HCT116 (cell line): ENCODE measurements at regions not wholly inside any gene's neighbourhood (a gene's known extent, or its start where the extent isn't known, plus 50 kb on each side); places are given as distances from the start of the nearest gene placed in this dataset.

ENCODE experiments used
- ATAC-seq: fragments of 200-7000 bp; cut with Tn5 transposase; 2 replicates; pipeline ENCODE4 v1.9.1; 2020; ENCODE audit warnings: mild to moderate bottlenecking, moderate library complexity
- BruUV-seq: library from RNA; stranded (reverse); fragments of 400-500 nt; replicated peaks from 2 replicates; lab custom pipeline; 2021; lab: Mats Ljungman, UMichigan
- CTCF ChIA-PET: fragments of 300-600 bp; sonication (Branson Sonifier 250); formaldehyde crosslinking; loops from one replicate; lab custom pipeline; 2021; ENCODE audit warnings: antibody characterized with exemption; lab: Charles Lee
- POLR2A ChIA-PET: fragments of 300-600, 350-600 bp; sonication (Branson Sonifier 250); formaldehyde crosslinking; loops from one replicate; lab custom pipeline; 2021; ENCODE audit warnings: antibody characterized with exemption; lab: Charles Lee
- RAD21 ChIA-PET, 2 experiments: fragments of 300-600 bp; sonication (Branson Sonifier 250); formaldehyde crosslinking; loops; one replicate each; lab custom pipeline; 2023; ENCODE audit warnings: low total read pairs in 2 of 2; ENCODE audit not compliant: uncharacterized antibody in 2 of 2, unreplicated experiment in 2 of 2, low non-redundant PET in 1 of 2; lab: Charles Lee
- DNase-seq: peaks from one replicate; pipeline ENCODE4 v3.0.0-alpha.2; 2010; ENCODE audit warnings: low read depth, low spot score
- H2AFZ ChIP-seq: fragments of 200-600 bp; shearing (Covaris generic), sonication (generic); 2 replicates; pipeline ENCODE4 v1.6.1; 2017; ENCODE audit warnings: low read depth, mixed run types, mixed read lengths, antibody characterized with exemption, low read length; ENCODE audit not compliant: poor library complexity, severe bottlenecking
- H3K27ac ChIP-seq: 2 replicates; pipeline ENCODE4 v1.5.1; 2012; ENCODE audit warnings: low read depth, low read length
- H3K27me3 ChIP-seq: fragments of 200-600 bp; sonication (generic); 2 replicates; pipeline ENCODE4 v1.6.1; 2016; ENCODE audit warnings: mixed run types, low read length, mixed read lengths; ENCODE audit not compliant: insufficient read depth
- H3K36me3 ChIP-seq, 2 experiments: fragments of 200-500 bp in 1 of 2; fragments of 200-600 bp in 1 of 2; sonication (Bioruptor generic) in 1 of 2; sonication (generic) in 1 of 2; 2 replicates each; pipeline versions ENCODE4 v1.5.1 to v1.6.1; 2014 to 2016; ENCODE audit warnings: low read length in 2 of 2, inconsistent platforms in 1 of 2, mixed read lengths in 1 of 2, mixed run types in 1 of 2; ENCODE audit not compliant: insufficient read depth in 2 of 2, control insufficient read depth in 1 of 2
- H3K4me1 ChIP-seq, 2 experiments: fragments of 200-600 bp in 1 of 2; sonication (generic) in 1 of 2; 2 replicates each; pipeline versions ENCODE4 v1.5.1 to v1.6.1; 2012 to 2017; ENCODE audit warnings: low read length in 2 of 2, inconsistent platforms in 1 of 2, mild to moderate bottlenecking in 1 of 2, mixed read lengths in 1 of 2, mixed run types in 1 of 2, moderate library complexity in 1 of 2; ENCODE audit not compliant: insufficient read depth in 2 of 2, control insufficient read depth in 1 of 2
- H3K4me2 ChIP-seq: fragments of 200-600 bp; sonication (generic); 2 replicates; pipeline ENCODE4 v1.6.1; 2017; ENCODE audit warnings: mixed run types, low read length, mixed read lengths
- H3K4me3 ChIP-seq, 2 experiments: fragments of 200-600 bp in 1 of 2; sonication (generic) in 1 of 2; replicated peaks in 1 of 2; 2 replicates each; pipeline ENCODE4 v1.5.1; 2011 to 2016; ENCODE audit warnings: low read length in 2 of 2, control low read depth in 1 of 2, low read depth in 1 of 2, mild to moderate bottlenecking in 1 of 2, mixed read lengths in 1 of 2, mixed run types in 1 of 2
- H3K79me2 ChIP-seq: fragments of 200-600 bp; sonication (generic); 2 replicates; pipeline ENCODE4 v1.6.1; 2017; ENCODE audit warnings: mild to moderate bottlenecking, mixed run types, low read length, moderate library complexity, mixed read lengths; ENCODE audit not compliant: insufficient read depth
- H3K9ac ChIP-seq: fragments of 200-600 bp; sonication (generic); 2 replicates; pipeline ENCODE4 v1.6.1; 2016; ENCODE audit warnings: low read length, mixed read lengths
- H3K9me2 ChIP-seq: fragments of 200-600 bp; sonication (generic), shearing (Covaris generic); 2 replicates; pipeline ENCODE4 v1.6.1; 2017; ENCODE audit warnings: mixed run types, mild to moderate bottlenecking, moderate library complexity; ENCODE audit not compliant: insufficient read depth
- H3K9me3 ChIP-seq, 2 experiments: fragments of 200-500 bp in 1 of 2; fragments of 200-600 bp in 1 of 2; sonication (Bioruptor generic) in 1 of 2; sonication (generic) in 1 of 2; 2 replicates each; pipeline ENCODE4 v1.6.1; 2014 to 2017; ENCODE audit warnings: low read length in 2 of 2, mixed read lengths in 2 of 2, inconsistent platforms in 1 of 2, low read depth in 1 of 2, mild to moderate bottlenecking in 1 of 2, mixed run types in 1 of 2, moderate library complexity in 1 of 2; ENCODE audit not compliant: control insufficient read depth in 1 of 2, insufficient read depth in 1 of 2
- H4K20me1 ChIP-seq: fragments of 200-600 bp; sonication (generic), shearing (Covaris generic); 2 replicates; pipeline ENCODE4 v1.6.1; 2017; ENCODE audit warnings: mixed run types, mild to moderate bottlenecking, moderate library complexity; ENCODE audit not compliant: insufficient read depth
- CBX3 ChIP-seq: IDR thresholded peaks from 2 replicates; pipeline ENCODE4 v1.6.1; 2012; ENCODE audit warnings: low read depth
- CEBPB ChIP-seq: IDR thresholded peaks from 2 replicates; pipeline ENCODE4 v1.6.1; 2012; ENCODE audit warnings: low read depth
- EZH2 ChIP-seq: fragments of 200-600 bp; sonication (generic); IDR thresholded peaks from 2 replicates; pipeline ENCODE4 v1.6.1; 2017; ENCODE audit warnings: antibody characterized with exemption, mixed run types
- EZH2phosphoT487 ChIP-seq: fragments of 200-600 bp; IDR thresholded peaks from 2 replicates; pipeline ENCODE4 v1.6.1; 2018; ENCODE audit warnings: antibody characterized with exemption, borderline replicate concordance
- FOSL1 ChIP-seq: IDR thresholded peaks from 2 replicates; pipeline ENCODE4 v1.6.1; 2012; ENCODE audit warnings: low read depth
- JUND ChIP-seq: IDR thresholded peaks from 2 replicates; pipeline ENCODE4 v1.6.1; 2012
- POLR2A ChIP-seq: IDR thresholded peaks from 2 replicates; pipeline ENCODE4 v1.7.0; 2011; ENCODE audit warnings: borderline replicate concordance; ENCODE audit not compliant: insufficient read depth, insufficient read length; ENCODE audit errors: extremely low read depth
- RAD21 ChIP-seq: IDR thresholded peaks from 2 replicates; pipeline ENCODE4 v1.6.1; 2012; ENCODE audit warnings: low read depth, mild to moderate bottlenecking
- SRF ChIP-seq: IDR thresholded peaks from 2 replicates; pipeline ENCODE4 v1.6.1; 2012; ENCODE audit warnings: low read depth
- YY1 ChIP-seq: IDR thresholded peaks from 2 replicates; pipeline ENCODE4 v1.6.1; 2011; ENCODE audit warnings: low read length, low read depth, moderate library complexity, mild to moderate bottlenecking; ENCODE audit not compliant: insufficient replicate concordance; ENCODE audit errors: extremely low read depth
- ZFX ChIP-seq: fragments of 450-650 bp; IDR thresholded peaks from 2 replicates; pipeline ENCODE4 v1.6.1; 2017
- ZNF274 ChIP-seq: fragments of 200-500 bp; sonication (Bioruptor generic); IDR thresholded peaks from 2 replicates; pipeline ENCODE4 v1.6.1; 2014; ENCODE audit warnings: mild to moderate bottlenecking, low read depth, low read length, inconsistent platforms
- intact Hi-C: fragments of 100-400 bp; cut with micrococcal nuclease; formaldehyde crosslinking; loops from 2 replicates; pipeline ENCODE4 v1.10.0; 2022
- TF ChIP-seq, protein P1 (sequence below), 3 experiments: fragments of 200-600 bp in 1 of 3; sonication (generic) in 1 of 3; IDR thresholded peaks in 2 of 3; conservative IDR thresholded peaks in 1 of 3; 2 replicates each; pipeline ENCODE4 v1.5.1; 2012 to 2017; ENCODE audit warnings: low read depth in 2 of 3, low read length in 2 of 3, antibody characterized with exemption in 1 of 3, borderline replicate concordance in 1 of 3, control low read depth in 1 of 3, mild to moderate bottlenecking in 1 of 3, mixed read lengths in 1 of 3, mixed run types in 1 of 3, moderate library complexity in 1 of 3; ENCODE audit not compliant: insufficient read depth in 1 of 3
- TF ChIP-seq, protein P2 (sequence below): IDR thresholded peaks from 2 replicates; pipeline ENCODE4 v1.6.1; 2011; ENCODE audit warnings: mild to moderate bottlenecking, low read length, moderate library complexity; ENCODE audit not compliant: insufficient replicate concordance; ENCODE audit errors: extremely low read depth

DNA sequence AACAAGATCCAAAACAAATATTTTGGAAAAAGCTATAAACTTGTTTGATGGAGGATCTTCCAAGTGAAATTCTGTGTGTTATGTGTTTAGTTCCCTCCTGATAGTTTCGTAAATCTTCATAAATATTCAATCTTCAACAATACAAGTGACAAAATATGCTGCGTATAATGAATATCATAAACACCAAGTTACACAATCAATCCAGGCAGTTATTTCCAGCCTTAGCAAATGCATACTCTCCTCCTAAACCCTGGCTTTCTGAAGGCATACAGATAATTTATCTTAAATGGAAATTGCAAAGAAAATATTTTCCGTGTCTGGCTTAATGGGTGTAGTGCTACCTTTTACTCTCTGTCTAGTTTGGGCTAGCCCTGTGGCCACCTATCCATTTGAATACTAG, 864.9 kb upstream of the ZWINT start:
- no peak overlapping the region for H3K27ac ChIP-seq
- H3K9me3 ChIP-seq, result peaks cover 4 to 11% of the 10 kb centered on the region in 2 experiments; a peak in 2 of 4 replicates
- H3K4me2 ChIP-seq, result no peak overlapping the region
- no peak overlapping the region for H2AFZ ChIP-seq
- no peaks in the 10 kb centered on the region for H3K9me2 ChIP-seq
- ATAC-seq (no peak), DNase-seq (no peak)
- no peaks in the 10 kb centered on the region for H3K36me3 ChIP-seq
- no peaks in the 10 kb centered on the region for H3K4me1 ChIP-seq
- H4K20me1 ChIP-seq, result no peaks in the 10 kb centered on the region
- no peaks in the 10 kb centered on the region for H3K27me3 ChIP-seq
- no peak overlapping the region for H3K9ac ChIP-seq
- ChIA-PET RAD21 (no interaction called here), POLR2A (no interaction called here), CTCF (no interaction called here)
- H3K79me2 ChIP-seq, result no peaks in the 10 kb centered on the region
- no peak for TF ChIP-seq SRF
- TF ChIP-seq CBX3, result no peak
- TF ChIP-seq JUND, result no peak
- no peak for TF ChIP-seq RAD21
- TF ChIP-seq ZFX, result no peak
- TF ChIP-seq EZH2, result no peak
- no peak for TF ChIP-seq ZNF274
- TF ChIP-seq CEBPB, result no peak
- no peak for TF ChIP-seq YY1
- TF ChIP-seq, protein P1, sequence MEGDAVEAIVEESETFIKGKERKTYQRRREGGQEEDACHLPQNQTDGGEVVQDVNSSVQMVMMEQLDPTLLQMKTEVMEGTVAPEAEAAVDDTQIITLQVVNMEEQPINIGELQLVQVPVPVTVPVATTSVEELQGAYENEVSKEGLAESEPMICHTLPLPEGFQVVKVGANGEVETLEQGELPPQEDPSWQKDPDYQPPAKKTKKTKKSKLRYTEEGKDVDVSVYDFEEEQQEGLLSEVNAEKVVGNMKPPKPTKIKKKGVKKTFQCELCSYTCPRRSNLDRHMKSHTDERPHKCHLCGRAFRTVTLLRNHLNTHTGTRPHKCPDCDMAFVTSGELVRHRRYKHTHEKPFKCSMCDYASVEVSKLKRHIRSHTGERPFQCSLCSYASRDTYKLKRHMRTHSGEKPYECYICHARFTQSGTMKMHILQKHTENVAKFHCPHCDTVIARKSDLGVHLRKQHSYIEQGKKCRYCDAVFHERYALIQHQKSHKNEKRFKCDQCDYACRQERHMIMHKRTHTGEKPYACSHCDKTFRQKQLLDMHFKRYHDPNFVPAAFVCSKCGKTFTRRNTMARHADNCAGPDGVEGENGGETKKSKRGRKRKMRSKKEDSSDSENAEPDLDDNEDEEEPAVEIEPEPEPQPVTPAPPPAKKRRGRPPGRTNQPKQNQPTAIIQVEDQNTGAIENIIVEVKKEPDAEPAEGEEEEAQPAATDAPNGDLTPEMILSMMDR (IDR thresholded peaks at IDR 0.05 in 2 of 3, conservative IDR thresholded peaks at IDR 0.05 in 1 of 3; ENCODE audit: borderline replicate concordance in 1 of 3, insufficient read depth in 1 of 3, low read depth in 2 of 3, low read length in 2 of 3), result no peak
- TF ChIP-seq FOSL1, result no peak
- no peak for TF ChIP-seq POLR2A
- TF ChIP-seq, protein P2, sequence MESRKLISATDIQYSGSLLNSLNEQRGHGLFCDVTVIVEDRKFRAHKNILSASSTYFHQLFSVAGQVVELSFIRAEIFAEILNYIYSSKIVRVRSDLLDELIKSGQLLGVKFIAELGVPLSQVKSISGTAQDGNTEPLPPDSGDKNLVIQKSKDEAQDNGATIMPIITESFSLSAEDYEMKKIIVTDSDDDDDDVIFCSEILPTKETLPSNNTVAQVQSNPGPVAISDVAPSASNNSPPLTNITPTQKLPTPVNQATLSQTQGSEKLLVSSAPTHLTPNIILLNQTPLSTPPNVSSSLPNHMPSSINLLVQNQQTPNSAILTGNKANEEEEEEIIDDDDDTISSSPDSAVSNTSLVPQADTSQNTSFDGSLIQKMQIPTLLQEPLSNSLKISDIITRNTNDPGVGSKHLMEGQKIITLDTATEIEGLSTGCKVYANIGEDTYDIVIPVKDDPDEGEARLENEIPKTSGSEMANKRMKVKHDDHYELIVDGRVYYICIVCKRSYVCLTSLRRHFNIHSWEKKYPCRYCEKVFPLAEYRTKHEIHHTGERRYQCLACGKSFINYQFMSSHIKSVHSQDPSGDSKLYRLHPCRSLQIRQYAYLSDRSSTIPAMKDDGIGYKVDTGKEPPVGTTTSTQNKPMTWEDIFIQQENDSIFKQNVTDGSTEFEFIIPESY, result no peak
- no peak for TF ChIP-seq EZH2phosphoT487
- no peak overlapping the region for H3K4me3 ChIP-seq
- BruUV-seq, result no TSS peak
- intact Hi-C loops, result no loop called here
